ENCODE measurements at regions not wholly inside any gene's neighbourhood (a gene's known extent, or its start where the extent isn't known, plus 50 kb on each side); places are given as distances from the start of the nearest gene placed in this dataset.

DNA sequence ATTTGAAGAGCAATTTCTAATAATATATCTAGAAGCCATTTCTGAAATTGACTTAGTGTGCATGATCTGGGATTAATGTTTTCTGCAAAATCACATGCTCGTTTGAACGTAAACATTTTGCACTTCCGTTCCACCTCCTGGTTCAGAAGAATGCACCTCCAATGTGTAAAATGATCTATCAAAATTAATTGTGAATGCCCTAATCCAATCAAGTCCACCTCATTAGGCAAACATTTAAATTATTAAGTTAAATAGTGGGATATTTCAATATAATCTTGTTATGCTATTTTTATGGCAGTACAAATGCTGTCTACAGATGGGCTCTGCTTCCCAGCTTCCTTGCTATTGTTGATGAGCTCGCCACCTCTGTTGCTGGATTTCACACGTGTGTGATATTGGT lies 542.5 kb downstream of the INSC start:
- TF ChIP-seq, protein P1, sequence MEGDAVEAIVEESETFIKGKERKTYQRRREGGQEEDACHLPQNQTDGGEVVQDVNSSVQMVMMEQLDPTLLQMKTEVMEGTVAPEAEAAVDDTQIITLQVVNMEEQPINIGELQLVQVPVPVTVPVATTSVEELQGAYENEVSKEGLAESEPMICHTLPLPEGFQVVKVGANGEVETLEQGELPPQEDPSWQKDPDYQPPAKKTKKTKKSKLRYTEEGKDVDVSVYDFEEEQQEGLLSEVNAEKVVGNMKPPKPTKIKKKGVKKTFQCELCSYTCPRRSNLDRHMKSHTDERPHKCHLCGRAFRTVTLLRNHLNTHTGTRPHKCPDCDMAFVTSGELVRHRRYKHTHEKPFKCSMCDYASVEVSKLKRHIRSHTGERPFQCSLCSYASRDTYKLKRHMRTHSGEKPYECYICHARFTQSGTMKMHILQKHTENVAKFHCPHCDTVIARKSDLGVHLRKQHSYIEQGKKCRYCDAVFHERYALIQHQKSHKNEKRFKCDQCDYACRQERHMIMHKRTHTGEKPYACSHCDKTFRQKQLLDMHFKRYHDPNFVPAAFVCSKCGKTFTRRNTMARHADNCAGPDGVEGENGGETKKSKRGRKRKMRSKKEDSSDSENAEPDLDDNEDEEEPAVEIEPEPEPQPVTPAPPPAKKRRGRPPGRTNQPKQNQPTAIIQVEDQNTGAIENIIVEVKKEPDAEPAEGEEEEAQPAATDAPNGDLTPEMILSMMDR (conservative IDR thresholded peaks at IDR 0.05): no peak
- no peak for TF ChIP-seq ZFX (IDR thresholded peaks at IDR 0.05)
